GM13976 (cell line): ENCODE measurements at regions not wholly inside any gene's neighbourhood (a gene's known extent, or its start where the extent isn't known, plus 50 kb on each side); places are given as distances from the start of the nearest gene placed in this dataset.

Source experiments
- DNase-seq: peaks from one replicate; pipeline ENCODE4 v3.0.0; 2012; ENCODE audit warnings: low spot score
- CTCF ChIP-seq: IDR thresholded peaks from 2 replicates; pipeline ENCODE4 v1.5.1; 2012; ENCODE audit warnings: borderline replicate concordance, mild to moderate bottlenecking; ENCODE audit not compliant: insufficient read depth; ENCODE audit errors: extremely low read depth, missing control alignments, control extremely low read depth
- in situ Hi-C: fragments of 300-500 bp; cut with MboI; formaldehyde crosslinking; loops from one replicate; pipeline ENCODE4 v1.12.0; 2022; ENCODE audit warnings: low sequenced_read_pairs, mixed read lengths, inconsistent platforms; ENCODE audit not compliant: unreplicated experiment

- in situ Hi-C loops = no loop called here
- no peak for DNase-seq
- TF ChIP-seq CTCF = no peak
Measured at GRCh38 chr13:34634448-34634847, 307.6 kb upstream of the NBEA start.

- TF ChIP-seq CTCF = no peak
- no peak for DNase-seq
- in situ Hi-C loops = no loop called here
Measured at GRCh38 chr13:34637138-34637537, 304.9 kb upstream of the NBEA start.

GRCh38 chr13:34637636-34638035, 304.4 kb upstream of the NBEA start:
- no peak for DNase-seq
- in situ Hi-C loops = no loop called here
- no peak for TF ChIP-seq CTCF

- in situ Hi-C loops = no loop called here
- no peak for DNase-seq
- no peak for TF ChIP-seq CTCF
Measured at GRCh38 chr13:34638897-34639296, 303.2 kb upstream of the NBEA start.

GRCh38 chr13:34640179-34640992, 301.7 kb upstream of the NBEA start:
- in situ Hi-C loops = no loop called here
- DNase-seq = no peak
- no peak for TF ChIP-seq CTCF

GRCh38 chr13:34640993-34641330, 301.1 kb upstream of the NBEA start:
- TF ChIP-seq CTCF = no peak
- in situ Hi-C loops = no loop called here
- no peak for DNase-seq
